OCI-LY3 (cell line): ENCODE measurements at regions not wholly inside any gene's neighbourhood (a gene's known extent, or its start where the extent isn't known, plus 50 kb on each side); places are given as distances from the start of the nearest gene placed in this dataset.
A peak's percentile ranks its signal among the peaks of the same experiment; 100 is the strongest.

Experiments
- EZH2phosphoT487 ChIP-seq: fragments of 200-600 bp; shearing (Covaris generic); IDR thresholded peaks from 2 replicates; pipeline ENCODE4 v1.6.1; 2018; ENCODE audit warnings: antibody characterized with exemption, mixed run types, low read depth
- TF ChIP-seq, protein P1 (sequence below): fragments of 200-600, 300-600 bp; sonication (generic); IDR thresholded peaks from 2 replicates; pipeline ENCODE4 v1.5.1; 2014; ENCODE audit warnings: antibody characterized with exemption, low read length, low read depth

DNA sequence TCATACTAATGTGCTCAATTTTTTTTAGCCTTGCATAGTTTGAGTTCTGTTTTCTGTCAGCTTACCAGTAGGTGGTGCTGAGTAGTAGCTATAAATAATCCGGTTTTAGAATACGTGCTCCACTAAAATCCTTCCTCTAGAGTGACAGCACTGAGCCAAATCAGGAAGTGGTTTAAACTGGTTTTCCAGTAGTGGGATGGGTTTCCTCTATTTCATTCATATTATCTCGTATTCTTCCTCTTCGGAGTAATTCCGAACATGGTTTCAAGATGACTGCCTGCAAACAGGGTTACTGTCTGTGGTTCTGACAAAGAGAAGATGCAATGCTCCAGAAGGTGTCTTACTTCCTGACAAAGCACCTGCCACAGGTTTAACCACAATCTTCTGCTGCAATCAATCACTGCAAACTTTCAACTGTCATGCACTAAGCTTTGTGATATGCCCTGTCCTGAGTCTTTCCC lies 496.9 kb upstream of the VRK2 start:
- TF ChIP-seq, protein P1, sequence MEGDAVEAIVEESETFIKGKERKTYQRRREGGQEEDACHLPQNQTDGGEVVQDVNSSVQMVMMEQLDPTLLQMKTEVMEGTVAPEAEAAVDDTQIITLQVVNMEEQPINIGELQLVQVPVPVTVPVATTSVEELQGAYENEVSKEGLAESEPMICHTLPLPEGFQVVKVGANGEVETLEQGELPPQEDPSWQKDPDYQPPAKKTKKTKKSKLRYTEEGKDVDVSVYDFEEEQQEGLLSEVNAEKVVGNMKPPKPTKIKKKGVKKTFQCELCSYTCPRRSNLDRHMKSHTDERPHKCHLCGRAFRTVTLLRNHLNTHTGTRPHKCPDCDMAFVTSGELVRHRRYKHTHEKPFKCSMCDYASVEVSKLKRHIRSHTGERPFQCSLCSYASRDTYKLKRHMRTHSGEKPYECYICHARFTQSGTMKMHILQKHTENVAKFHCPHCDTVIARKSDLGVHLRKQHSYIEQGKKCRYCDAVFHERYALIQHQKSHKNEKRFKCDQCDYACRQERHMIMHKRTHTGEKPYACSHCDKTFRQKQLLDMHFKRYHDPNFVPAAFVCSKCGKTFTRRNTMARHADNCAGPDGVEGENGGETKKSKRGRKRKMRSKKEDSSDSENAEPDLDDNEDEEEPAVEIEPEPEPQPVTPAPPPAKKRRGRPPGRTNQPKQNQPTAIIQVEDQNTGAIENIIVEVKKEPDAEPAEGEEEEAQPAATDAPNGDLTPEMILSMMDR: peak; percentile 85
- TF ChIP-seq EZH2phosphoT487: no peak
